ENCODE measurements at regions not wholly inside any gene's neighbourhood (a gene's known extent, or its start where the extent isn't known, plus 50 kb on each side); places are given as distances from the start of the nearest gene placed in this dataset.

GRCh38 chr6:137307163-137307854, 88.1 kb upstream of the IFNGR1 start:
- no peaks in the 10 kb centered on the region for H3K9me3 ChIP-seq (ENCODE audit: control insufficient read depth, insufficient read depth, low read depth, low read length)
- H3K36me3 ChIP-seq (ENCODE audit: control insufficient read depth in 2 of 2, insufficient read depth in 1 of 2, low read length in 2 of 2) = no peaks in the 10 kb centered on the region
- no peak overlapping the region for H3K27ac ChIP-seq (ENCODE audit: extremely low read depth, low read depth, low read length)
- CTCF ChIA-PET = interaction anchor here (0.6 to 1.2 kb wide), 3 partner anchors 9 to 1340 kb away, joined by 3 to 4 read pairs (median 4); partner anchors contain the start of gene TNFAIP3
- no peak for TF ChIP-seq ZNF449 (tag by site-specific recombination; IDR thresholded peaks at IDR 0.05)
- no peak for TF ChIP-seq SP2 (tag by site-specific recombination; IDR thresholded peaks at IDR 0.05)
- no peak for TF ChIP-seq FEZF1 (tag by site-specific recombination; IDR thresholded peaks at IDR 0.05)
- no peak for TF ChIP-seq KLF9 (tag by site-specific recombination; IDR thresholded peaks at IDR 0.05; ENCODE audit: low read depth)
- TF ChIP-seq ZNF2 (tag by site-specific recombination; IDR thresholded peaks at IDR 0.05) = no peak
- TF ChIP-seq ZNF214 (tag by site-specific recombination; IDR thresholded peaks at IDR 0.05; ENCODE audit: borderline replicate concordance) = no peak
- no peak for TF ChIP-seq BCL11B (tag by site-specific recombination; IDR thresholded peaks at IDR 0.05; ENCODE audit: low read depth)
- no peak for TF ChIP-seq TCF7L2 (IDR thresholded peaks at IDR 0.05; ENCODE audit: borderline replicate concordance, low read depth, low read length)
- TF ChIP-seq ZNF37A (tag by site-specific recombination; IDR thresholded peaks at IDR 0.05) = no peak
- no peak for TF ChIP-seq CTCF (tag by site-specific recombination; IDR thresholded peaks at IDR 0.05)
- H3K4me3 ChIP-seq (ENCODE audit: low read depth, low read length) = no peak overlapping the region
- peaks cover 8% of the 10 kb centered on the region; the same call in 1 of the 2 replicates for H3K4me1 ChIP-seq (ENCODE audit: control insufficient read depth, insufficient read depth, low read length)
- POLR2A ChIA-PET = no interaction called here

- no peak overlapping the region for H3K4me3 ChIP-seq (ENCODE audit: low read depth, low read length)
- TF ChIP-seq ZNF645 (tag by site-specific recombination; IDR thresholded peaks at IDR 0.05) = no peak
- TF ChIP-seq ZNF426 (tag by site-specific recombination; IDR thresholded peaks at IDR 0.05) = no peak
- no peak for TF ChIP-seq ZNF274 (IDR thresholded peaks at IDR 0.05; ENCODE audit: low read length)
- TF ChIP-seq ZNF274 (tag by site-specific recombination; IDR thresholded peaks at IDR 0.05; ENCODE audit: borderline replicate concordance) = no peak
- no peak for TF ChIP-seq ZNF488 (tag by site-specific recombination; IDR thresholded peaks at IDR 0.05)
- TF ChIP-seq ZSCAN23 (tag by site-specific recombination; IDR thresholded peaks at IDR 0.05) = no peak
- TF ChIP-seq ZNF558 (tag by site-specific recombination; IDR thresholded peaks at IDR 0.05) = no peak
- no peak for TF ChIP-seq ZNF544 (tag by site-specific recombination; IDR thresholded peaks at IDR 0.05)
- no peak for TF ChIP-seq ZNF292 (tag by site-specific recombination; IDR thresholded peaks at IDR 0.05; ENCODE audit: borderline replicate concordance, low read depth)
- no peak for TF ChIP-seq ZNF521 (tag by site-specific recombination; IDR thresholded peaks at IDR 0.05)
- no peak for TF ChIP-seq ZNF518A (tag by site-specific recombination; conservative IDR thresholded peaks at IDR 0.05; ENCODE audit: low read depth)
- TF ChIP-seq INSM2 (tag by site-specific recombination; IDR thresholded peaks at IDR 0.05) = no peak
- no peak for TF ChIP-seq ZNF394 (tag by site-specific recombination; IDR thresholded peaks at IDR 0.05; ENCODE audit: borderline replicate concordance)
- no peaks in the 10 kb centered on the region for H3K9me3 ChIP-seq (ENCODE audit: control insufficient read depth, insufficient read depth, low read depth, low read length)
- POLR2A ChIA-PET = no interaction called here
- H3K4me1 ChIP-seq (ENCODE audit: control insufficient read depth, insufficient read depth, low read length) = peaks cover 8% of the 10 kb centered on the region; the same call in 1 of the 2 replicates
- CTCF ChIA-PET = no interaction called here
- no peak overlapping the region for H3K27ac ChIP-seq (ENCODE audit: extremely low read depth, low read depth, low read length)
- no peaks in the 10 kb centered on the region for H3K36me3 ChIP-seq (ENCODE audit: control insufficient read depth in 2 of 2, insufficient read depth in 1 of 2, low read length in 2 of 2)
Observed at GRCh38 chr6:137305691-137306090, 86.5 kb upstream of the IFNGR1 start.
